CD4-positive, alpha-beta T cell treated with Interleukin-2 at 100 ng/mL for 4 hours (primary cell): ENCODE measurements at regions not wholly inside any gene's neighbourhood (a gene's known extent, or its start where the extent isn't known, plus 50 kb on each side); places are given as distances from the start of the nearest gene placed in this dataset.

ENCODE experiments used
- DNase-seq: peaks from one replicate; pipeline ENCODE4 v3.0.0-alpha.2; 2020; ENCODE audit warnings: low spot score

GRCh38 chr11:70872955-70873735 lies 379.2 kb downstream of the SHANK2 start:
- DNase-seq, result no peak

GRCh38 chr11:70873736-70874412 lies 378.5 kb downstream of the SHANK2 start:
- no peak for DNase-seq

- no peak for DNase-seq
These were observed 375.7 kb downstream of the SHANK2 start for GRCh38 chr11:70876685-70877084.

- DNase-seq, result no peak
These were observed 375.2 kb downstream of the SHANK2 start for GRCh38 chr11:70877151-70877550.

GRCh38 chr11:70878366-70878765 lies 374.0 kb downstream of the SHANK2 start:
- DNase-seq, result no peak

GRCh38 chr11:70879601-70880285 lies 372.6 kb downstream of the SHANK2 start:
- DNase-seq, result no peak

- no peak for DNase-seq
These were observed 372.0 kb downstream of the SHANK2 start for GRCh38 chr11:70880416-70880815.

GRCh38 chr11:70881948-70882715 lies 370.2 kb downstream of the SHANK2 start:
- DNase-seq, result no peak

GRCh38 chr11:70882716-70883085 lies 369.7 kb downstream of the SHANK2 start:
- DNase-seq, result no peak

- no peak for DNase-seq
These were observed 368.9 kb downstream of the SHANK2 start for GRCh38 chr11:70883323-70883940.

- DNase-seq, result no peak
These were observed 368.3 kb downstream of the SHANK2 start for GRCh38 chr11:70883973-70884623.

GRCh38 chr11:70885281-70886231 lies 366.8 kb downstream of the SHANK2 start:
- no peak for DNase-seq

- no peak for DNase-seq
These were observed 366.1 kb downstream of the SHANK2 start for GRCh38 chr11:70886256-70886655.

- no peak for DNase-seq
These were observed 365.5 kb downstream of the SHANK2 start for GRCh38 chr11:70886676-70887541.

- no peak for DNase-seq
These were observed 364.9 kb downstream of the SHANK2 start for GRCh38 chr11:70887542-70887827.

- no peak for DNase-seq
These were observed 364.3 kb downstream of the SHANK2 start for GRCh38 chr11:70888061-70888460.

- no peak for DNase-seq
These were observed 363.0 kb downstream of the SHANK2 start for GRCh38 chr11:70889411-70889810.

- no peak for DNase-seq
These were observed 360.5 kb downstream of the SHANK2 start for GRCh38 chr11:70891844-70892380.

- DNase-seq, result no peak
These were observed 359.5 kb downstream of the SHANK2 start for GRCh38 chr11:70892889-70893288.
